Small intestine (tissue), 7 donors: ENCODE measurements at regions not wholly inside any gene's neighbourhood (a gene's known extent, or its start where the extent isn't known, plus 50 kb on each side); places are given as distances from the start of the nearest gene placed in this dataset.

ENCODE experiments used
- DNase-seq, 2 donors: peaks; one replicate each; pipeline versions ENCODE4 v3.0.0 to v3.0.0-alpha.2; 2013
- FAIRE-seq: peaks from 2 replicates; lab custom pipeline; 2012; peaks lifted over from hg19 to GRCh38; lab: Jason Lieb, UNC
- H3K27ac ChIP-seq, 3 donors: one replicate each; pipeline ENCODE4 v1.5.1; 2013; ENCODE audit warnings: low read length in 2 of 3, mild to moderate bottlenecking in 2 of 3, control low read depth in 1 of 3, inconsistent platforms in 1 of 3, low read depth in 1 of 3, moderate library complexity in 1 of 3
- H3K27me3 ChIP-seq, 3 donors: one replicate each; pipeline ENCODE4 v1.6.1; 2013; ENCODE audit warnings: low read length in 3 of 3, inconsistent platforms in 1 of 3; ENCODE audit not compliant: control insufficient read depth in 3 of 3, insufficient read depth in 3 of 3
- H3K36me3 ChIP-seq, 3 donors: one replicate each; pipeline ENCODE4 v1.6.1; 2013; ENCODE audit warnings: low read length in 3 of 3, inconsistent platforms in 1 of 3, low read depth in 1 of 3, mild to moderate bottlenecking in 1 of 3, moderate library complexity in 1 of 3; ENCODE audit not compliant: control insufficient read depth in 3 of 3, insufficient read depth in 2 of 3
- H3K4me1 ChIP-seq, 3 donors: one replicate each; pipeline ENCODE4 v1.6.1; 2013; ENCODE audit warnings: low read length in 2 of 3, inconsistent platforms in 1 of 3, low read depth in 1 of 3, mild to moderate bottlenecking in 1 of 3, moderate library complexity in 1 of 3; ENCODE audit not compliant: control insufficient read depth in 3 of 3, insufficient read depth in 2 of 3
- H3K4me3 ChIP-seq, 3 donors: one replicate each; pipeline ENCODE4 v1.5.1; 2013; ENCODE audit warnings: low read length in 3 of 3, control low read depth in 1 of 3, inconsistent platforms in 1 of 3, low read depth in 1 of 3, mild to moderate bottlenecking in 1 of 3, moderate library complexity in 1 of 3
- H3K9me3 ChIP-seq, 2 donors: one replicate each; pipeline ENCODE4 v1.6.1; 2013; ENCODE audit warnings: low read depth in 1 of 2, low read length in 1 of 2; ENCODE audit not compliant: control insufficient read depth in 2 of 2, insufficient read depth in 1 of 2
- WGBS, 3 donors: extraction: QIAGEN DNeasy Blood & Tissue Kit; methylation state at CpG; one replicate each; pipeline ENCODE4 v1.1.7; 2013; 5-methylcytosine and 5-hydroxymethylcytosine counted together
- donor health status: healthy with polysubstance abuse.
- donor health status: control.
- donor health status: control.
- donor health status: Bipolar disorder and iron deficiency.
- donor health status: healthy.

GRCh38 chr4:104217526-104217925 is 277.2 kb downstream of the CXXC4 start:
- FAIRE-seq (no peak), DNase-seq (no peak)
- H3K9me3 ChIP-seq: no peaks in the 10 kb centered on the region
- WGBS, 3 donors: 41 to 62% (median 42%) methylated on average over 1 of the region's 1 CpG
- no peak overlapping the region for H3K27ac ChIP-seq
- no peak overlapping the region for H3K4me3 ChIP-seq
- no peaks in the 10 kb centered on the region for H3K4me1 ChIP-seq
- no peaks in the 10 kb centered on the region for H3K36me3 ChIP-seq
- no peaks in the 10 kb centered on the region for H3K27me3 ChIP-seq

- Histone ChIP-seq H3K27ac (no peak overlapping the region), H3K27me3 (no peaks in the 10 kb centered on the region), H3K9me3 (no peaks in the 10 kb centered on the region), H3K4me3 (no peak overlapping the region), H3K36me3 (no peaks in the 10 kb centered on the region), H3K4me1 (no peaks in the 10 kb centered on the region)
- WGBS, 3 donors: 13 to 69% (median 47%) methylated on average over 2 of the region's 2 CpGs
- peak; percentile 68 for FAIRE-seq
- no peak for DNase-seq
Observed at GRCh38 chr4:104211657-104212056, 283.0 kb downstream of the CXXC4 start.

GRCh38 chr4:104210420-104210819 is 284.3 kb downstream of the CXXC4 start:
- no peak overlapping the region for H3K27ac ChIP-seq
- no peaks in the 10 kb centered on the region for H3K9me3 ChIP-seq
- WGBS, 3 donors: 79 to 83% (median 80%) methylated on average over 4 of the region's 4 CpGs
- H3K4me3 ChIP-seq: no peak overlapping the region
- H3K27me3 ChIP-seq: no peaks in the 10 kb centered on the region
- DNase-seq (no peak), FAIRE-seq (no peak)
- H3K36me3 ChIP-seq: no peaks in the 10 kb centered on the region
- H3K4me1 ChIP-seq: no peaks in the 10 kb centered on the region

GRCh38 chr4:104206784-104207183 is 287.9 kb downstream of the CXXC4 start:
- 26 to 55% (median 51%) methylated on average over 1 of the region's 1 CpG for WGBS, 3 donors
- DNase-seq (no peak), FAIRE-seq (no peak)
- H3K4me3 ChIP-seq: no peak overlapping the region
- no peaks in the 10 kb centered on the region for H3K36me3 ChIP-seq
- no peak overlapping the region for H3K27ac ChIP-seq
- H3K9me3 ChIP-seq: no peaks in the 10 kb centered on the region
- H3K4me1 ChIP-seq: no peaks in the 10 kb centered on the region
- no peaks in the 10 kb centered on the region for H3K27me3 ChIP-seq

- no peak overlapping the region for H3K4me3 ChIP-seq
- no peak for FAIRE-seq
Observed at GRCh38 chr4:104205116-104205515, 289.6 kb downstream of the CXXC4 start.

GRCh38 chr4:104188301-104188700 is 306.4 kb downstream of the CXXC4 start:
- Histone ChIP-seq H3K36me3 (no peaks in the 10 kb centered on the region), H3K4me1 (no peaks in the 10 kb centered on the region), H3K9me3 (peaks cover 0 to 2% of the 10 kb centered on the region in 2 donors), H3K4me3 (no peak overlapping the region), H3K27ac (no peak overlapping the region), H3K27me3 (no peaks in the 10 kb centered on the region)
- FAIRE-seq: no peak
- 0 to 16% (median 3%) methylated on average over 1 of the region's 1 CpG for WGBS, 3 donors
- DNase-seq: no peak

More at GRCh38 chr4:104205116-104205515, 289.6 kb downstream of the CXXC4 start:
- no peaks in the 10 kb centered on the region for H3K9me3 ChIP-seq
- DNase-seq: no peak
- no peaks in the 10 kb centered on the region for H3K36me3 ChIP-seq
- H3K27ac ChIP-seq: no peak overlapping the region
- H3K27me3 ChIP-seq: no peaks in the 10 kb centered on the region
- no peaks in the 10 kb centered on the region for H3K4me1 ChIP-seq

GRCh38 chr4:104169437-104169836 is 325.3 kb downstream of the CXXC4 start:
- FAIRE-seq (no peak), DNase-seq (no peak)
- no peaks in the 10 kb centered on the region for H3K9me3 ChIP-seq
- no peak overlapping the region for H3K4me3 ChIP-seq
- H3K4me1 ChIP-seq: no peaks in the 10 kb centered on the region
- H3K27ac ChIP-seq: no peak overlapping the region
- H3K36me3 ChIP-seq: no peaks in the 10 kb centered on the region
- 72 to 78% (median 75%) methylated on average over 1 of the region's 1 CpG for WGBS, 3 donors
- H3K27me3 ChIP-seq: no peaks in the 10 kb centered on the region

- WGBS, 3 donors: 23 to 63% (median 37%) methylated on average over 1 of the region's 1 CpG
- H3K9me3 ChIP-seq: no peaks in the 10 kb centered on the region
- no peak overlapping the region for H3K27ac ChIP-seq
- FAIRE-seq: no peak
- H3K36me3 ChIP-seq: no peaks in the 10 kb centered on the region
- DNase-seq: no peak
- no peak overlapping the region for H3K4me3 ChIP-seq
- H3K27me3 ChIP-seq: no peaks in the 10 kb centered on the region
- H3K4me1 ChIP-seq: no peaks in the 10 kb centered on the region
Observed at GRCh38 chr4:104166749-104167148, 327.9 kb downstream of the CXXC4 start.

- Histone ChIP-seq H3K27me3 (no peaks in the 10 kb centered on the region), H3K9me3 (no peaks in the 10 kb centered on the region), H3K4me3 (no peak overlapping the region), H3K36me3 (no peaks in the 10 kb centered on the region), H3K27ac (no peak overlapping the region), H3K4me1 (no peaks in the 10 kb centered on the region)
- FAIRE-seq: no peak
- DNase-seq: no peak
- 35 to 43% (median 35%) methylated on average over 1 of the region's 1 CpG for WGBS, 3 donors
Observed at GRCh38 chr4:104163820-104164219, 330.9 kb downstream of the CXXC4 start.
